GM23338 (cell line): ENCODE measurements at regions not wholly inside any gene's neighbourhood (a gene's known extent, or its start where the extent isn't known, plus 50 kb on each side); places are given as distances from the start of the nearest gene placed in this dataset.

Experiments
- ATAC-seq: fragments of 200-7000 bp; cut with Tn5 transposase; 3 replicates; pipeline ENCODE4 v1.9.1; 2020
- DNase-seq: peaks from one replicate; pipeline ENCODE4 v3.0.0-alpha.2; 2015; ENCODE audit warnings: low spot score
- H2AFZ ChIP-seq: fragments of 200-600 bp; sonication (generic); 2 replicates; pipeline ENCODE4 v1.8.0; 2016; ENCODE audit warnings: antibody characterized with exemption, mild to moderate bottlenecking, moderate library complexity
- H3F3A ChIP-seq: fragments of 200-600 bp; sonication (generic); replicated peaks from 2 replicates; pipeline ENCODE4 v1.8.0; 2017; ENCODE audit warnings: antibody characterized with exemption, mixed run types, low read depth
- H3K27ac ChIP-seq: fragments of 200-600 bp; sonication (generic); 2 replicates; pipeline ENCODE4 v1.6.1; 2016; ENCODE audit warnings: low read depth
- H3K27me3 ChIP-seq: fragments of 200-600 bp; sonication (generic); 2 replicates; pipeline ENCODE4 v1.8.0; 2016; ENCODE audit warnings: mild to moderate bottlenecking, mixed run types, moderate library complexity; ENCODE audit not compliant: insufficient read depth
- H3K36me3 ChIP-seq: fragments of 200-600 bp; sonication (generic); 2 replicates; pipeline ENCODE4 v1.8.0; 2016; ENCODE audit warnings: mild to moderate bottlenecking; ENCODE audit not compliant: insufficient read depth
- H3K4me1 ChIP-seq: fragments of 200-600 bp; sonication (generic); 2 replicates; pipeline ENCODE4 v1.8.0; 2016; ENCODE audit warnings: mild to moderate bottlenecking, moderate library complexity; ENCODE audit not compliant: insufficient read depth
- H3K4me2 ChIP-seq: fragments of 200-600 bp; sonication (generic); 2 replicates; pipeline ENCODE4 v1.7.1; 2017; ENCODE audit warnings: mixed run types
- H3K4me3 ChIP-seq: fragments of 200-600 bp; sonication (generic); 2 replicates; pipeline ENCODE4 v1.6.1; 2016; ENCODE audit warnings: mixed run types
- H3K79me2 ChIP-seq: fragments of 200-600 bp; sonication (generic); replicated peaks from 2 replicates; pipeline ENCODE4 v1.8.0; 2017; ENCODE audit warnings: mild to moderate bottlenecking; ENCODE audit not compliant: insufficient read depth
- H3K9me2 ChIP-seq: fragments of 200-600 bp; sonication (generic); 2 replicates; pipeline ENCODE4 v1.8.0; 2017; ENCODE audit not compliant: insufficient read depth
- H4K20me1 ChIP-seq: fragments of 200-600 bp; sonication (generic); replicated peaks from 2 replicates; pipeline ENCODE4 v1.8.0; 2017; ENCODE audit warnings: mild to moderate bottlenecking; ENCODE audit not compliant: insufficient read depth
- H3K27ac Mint-ChIP-seq: 2 replicates; pipeline ENCODE4 v1.8.0; 2020; ENCODE audit warnings: inconsistent platforms, mild to moderate bottlenecking, moderate library complexity, mixed read lengths
- H3K27me3 Mint-ChIP-seq: 3 replicates; pipeline ENCODE4 v1.8.0; 2022; ENCODE audit warnings: low read depth, mild to moderate bottlenecking, moderate library complexity, mixed read lengths, inconsistent platforms; ENCODE audit not compliant: insufficient read depth, poor library complexity
- H3K36me3 Mint-ChIP-seq: 3 replicates; pipeline ENCODE4 v1.8.0; 2021; ENCODE audit warnings: low read depth, mild to moderate bottlenecking, inconsistent platforms, moderate library complexity, mixed read lengths
- H3K4me1 Mint-ChIP-seq: 3 replicates; pipeline ENCODE4 v1.8.0; 2020; ENCODE audit warnings: mild to moderate bottlenecking, inconsistent platforms, mixed read lengths
- H3K4me3 Mint-ChIP-seq: 3 replicates; pipeline ENCODE4 v1.8.0; 2021; ENCODE audit warnings: moderate library complexity, mild to moderate bottlenecking, inconsistent platforms, mixed read lengths
- H3K9me3 Mint-ChIP-seq: 3 replicates; pipeline ENCODE4 v1.8.0; 2020; ENCODE audit warnings: moderate library complexity, mild to moderate bottlenecking, inconsistent platforms, mixed read lengths
- CREB1 ChIP-seq: fragments of 250-450 bp; sonication (Bioruptor Pico); IDR thresholded peaks from 2 replicates; pipeline ENCODE4 v1.5.0; 2020; ENCODE audit warnings: low read depth, mild to moderate bottlenecking, moderate library complexity
- CTCF ChIP-seq, 2 experiments: fragments of 200-600 bp in 1 of 2; sonication (generic) in 1 of 2; conservative IDR thresholded peaks; 2 replicates each; pipeline versions ENCODE4 v1.5.1 to v1.6.1; 2016 to 2017; ENCODE audit warnings: antibody characterized with exemption in 2 of 2, low read depth in 2 of 2, mild to moderate bottlenecking in 2 of 2, moderate library complexity in 1 of 2
- EZH2 ChIP-seq: fragments of 200-600 bp; sonication (generic); IDR thresholded peaks from one replicate; pipeline ENCODE4 v1.8.0; 2017; ENCODE audit warnings: antibody characterized with exemption, mild to moderate bottlenecking, low read depth; ENCODE audit not compliant: unreplicated experiment
- EZH2phosphoT487 ChIP-seq: fragments of 200-600 bp; sonication (generic); IDR thresholded peaks from one replicate; pipeline ENCODE4 v1.8.1; 2018; ENCODE audit warnings: antibody characterized with exemption; ENCODE audit not compliant: unreplicated experiment
- JUNB ChIP-seq: IDR thresholded peaks from one replicate; pipeline ENCODE4 v1.6.1; 2016; ENCODE audit warnings: antibody characterized with exemption; ENCODE audit not compliant: unreplicated experiment
- ZNF114 ChIP-seq: fragments of 250-450 bp; sonication (Bioruptor Pico); IDR thresholded peaks from 2 replicates; pipeline ENCODE4 v1.5.0; 2020; ENCODE audit warnings: mild to moderate bottlenecking, moderate library complexity
- ZNF331 ChIP-seq: fragments of 250-450 bp; sonication (Bioruptor Pico); IDR thresholded peaks from 2 replicates; pipeline ENCODE4 v1.5.0; 2020; ENCODE audit warnings: low read depth, mild to moderate bottlenecking, moderate library complexity

- H3K4me3 Mint-ChIP-seq, result no peak overlapping the region
- Histone ChIP-seq H3K4me3 (no peak overlapping the region), H3K4me1 (no peaks in the 10 kb centered on the region), H3K4me2 (no peak overlapping the region), H3K9me2 (no peaks in the 10 kb centered on the region; the same call in 1 of the 2 replicates), H4K20me1 (no peaks in the 10 kb centered on the region), H2AFZ (peak overlapping the region; percentile 70; the same call in 1 of the 2 replicates), H3K79me2 (no peaks in the 10 kb centered on the region), H3K27me3 (no peaks in the 10 kb centered on the region), H3F3A (no peaks in the 10 kb centered on the region), H3K36me3 (no peaks in the 10 kb centered on the region), H3K27ac (no peak overlapping the region)
- TF ChIP-seq ZNF331, result no peak
- peaks cover 1% of the 10 kb centered on the region for H3K27me3 Mint-ChIP-seq
- DNase-seq (no peak), ATAC-seq (no peak)
- H3K27ac Mint-ChIP-seq, result no peak overlapping the region
- H3K4me1 Mint-ChIP-seq, result no peaks in the 10 kb centered on the region
- H3K36me3 Mint-ChIP-seq, result peaks cover 6% of the 10 kb centered on the region; the same call in 2 of the 3 replicates
- H3K9me3 Mint-ChIP-seq, result peaks cover 16% of the 10 kb centered on the region
These were observed 294.5 kb upstream of the CDH12 start for GRCh38 chr5:23147625-23148024.

- Histone ChIP-seq H3K4me3 (no peak overlapping the region), H3K4me2 (no peak overlapping the region), H3K4me1 (no peaks in the 10 kb centered on the region), H3F3A (no peaks in the 10 kb centered on the region), H3K79me2 (no peaks in the 10 kb centered on the region), H2AFZ (no peak overlapping the region), H3K27me3 (no peaks in the 10 kb centered on the region), H3K36me3 (no peaks in the 10 kb centered on the region), H3K9me2 (no peaks in the 10 kb centered on the region; the same call in 1 of the 2 replicates), H4K20me1 (no peaks in the 10 kb centered on the region), H3K27ac (no peak overlapping the region)
- no peak for ATAC-seq
- no peaks in the 10 kb centered on the region for H3K4me1 Mint-ChIP-seq
- H3K9me3 Mint-ChIP-seq, result peaks cover 16% of the 10 kb centered on the region
- TF ChIP-seq ZNF331 (no peak), EZH2 (no peak), CTCF (conservative IDR thresholded peaks at IDR 0.05; ENCODE audit: low read depth in 2 of 2) (no peak)
- peaks cover 4% of the 10 kb centered on the region for H3K27me3 Mint-ChIP-seq
- H3K36me3 Mint-ChIP-seq, result peaks cover 6% of the 10 kb centered on the region; the same call in 2 of the 3 replicates
- H3K4me3 Mint-ChIP-seq, result no peak overlapping the region
- H3K27ac Mint-ChIP-seq, result no peak overlapping the region
- DNase-seq, result no peak
These were observed 293.0 kb upstream of the CDH12 start for GRCh38 chr5:23146183-23146582.

- H3K36me3 Mint-ChIP-seq, result peaks cover 3% of the 10 kb centered on the region; the same call in 1 of the 3 replicates
- ATAC-seq, result peak; percentile 51
These were observed 286.4 kb upstream of the CDH12 start for GRCh38 chr5:23139338-23140171.

More at GRCh38 chr5:23139338-23140171, 286.4 kb upstream of the CDH12 start:
- no peak overlapping the region for H3K4me3 Mint-ChIP-seq
- Histone ChIP-seq H3K27ac (no peak overlapping the region), H3F3A (no peaks in the 10 kb centered on the region), H3K4me3 (no peak overlapping the region), H3K4me2 (no peak overlapping the region), H3K27me3 (no peaks in the 10 kb centered on the region), H3K9me2 (no peaks in the 10 kb centered on the region; the same call in 1 of the 2 replicates), H3K36me3 (no peaks in the 10 kb centered on the region), H4K20me1 (no peaks in the 10 kb centered on the region), H2AFZ (no peak overlapping the region), H3K4me1 (no peaks in the 10 kb centered on the region), H3K79me2 (no peaks in the 10 kb centered on the region)
- TF ChIP-seq CREB1 (CRISPR knock-in tag), result no peak
- no peak for TF ChIP-seq ZNF114 (CRISPR knock-in tag)
- peak; percentile 65 to 67 for TF ChIP-seq CTCF (conservative IDR thresholded peaks at IDR 0.05; ENCODE audit: low read depth in 2 of 2)
- TF ChIP-seq EZH2phosphoT487, result no peak
- TF ChIP-seq JUNB, result no peak
- no peak overlapping the region for H3K27ac Mint-ChIP-seq
- H3K4me1 Mint-ChIP-seq, result no peaks in the 10 kb centered on the region
- H3K27me3 Mint-ChIP-seq, result peaks cover 2% of the 10 kb centered on the region
- DNase-seq, result peak; percentile 73
- peaks cover 9% of the 10 kb centered on the region; the same call in 2 of the 3 replicates for H3K9me3 Mint-ChIP-seq
